ENCODE measurements at regions not wholly inside any gene's neighbourhood (a gene's known extent, or its start where the extent isn't known, plus 50 kb on each side); places are given as distances from the start of the nearest gene placed in this dataset.

DNA sequence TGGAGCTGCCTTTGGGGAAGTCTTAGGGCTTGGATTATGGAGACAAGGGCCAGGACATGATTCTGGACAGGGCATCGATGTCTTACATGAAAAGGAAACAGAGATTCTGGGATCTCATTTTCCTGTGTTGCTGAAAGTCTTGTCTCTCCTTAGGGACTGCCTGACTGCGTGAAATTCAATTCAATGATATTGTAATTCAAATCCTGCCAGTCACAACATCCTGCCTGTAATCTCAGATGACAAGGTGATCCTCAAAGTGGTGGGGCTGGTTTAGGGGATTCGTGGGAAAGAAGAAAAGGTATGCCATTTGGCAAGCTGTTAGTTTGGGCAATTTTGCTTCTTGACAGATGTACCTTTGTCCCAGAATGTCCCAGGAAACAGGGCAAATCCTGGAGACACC is 129.1 kb downstream of the KBTBD8 start:
- in situ Hi-C loops (cut with MboI; ENCODE audit: low pct_ligation_motif_present in 1 of 4, low pct_unique_long_range_greater_than_20kb in 1 of 4, low sequenced_read_pairs in 3 of 4) = no loop called here
- 58% methylated on average over 3 of the region's 3 CpGs; no CpG with 5 or more reads in 1 of the 2 donors for WGBS, 2 donors (ENCODE audit: low coverage in 1 of 2)

DNA sequence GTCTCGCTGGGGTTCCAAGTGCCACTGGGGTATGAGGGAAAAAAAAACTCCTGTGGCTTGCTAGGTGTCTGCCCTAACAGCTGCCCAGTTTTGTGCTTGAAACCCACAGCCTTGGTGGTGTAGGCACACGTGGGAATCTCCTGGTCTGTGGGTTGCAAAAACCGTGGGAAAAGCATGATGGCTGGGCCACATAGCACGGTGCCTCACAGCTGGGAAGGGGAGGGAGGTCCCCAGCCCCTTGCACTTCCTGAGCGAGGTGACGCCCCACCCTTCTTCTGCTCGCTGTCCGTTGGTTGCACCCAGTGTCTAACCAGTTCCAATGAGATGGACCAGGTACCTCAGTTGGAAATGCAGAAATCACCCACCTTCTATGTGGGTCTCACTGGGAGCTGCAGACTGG is 144.3 kb downstream of the KBTBD8 start:
- no peak overlapping the region for H3K27ac ChIP-seq
- intact Hi-C loops (cut with DNase I; ENCODE audit: low total_unique reads) = no loop called here
- no peaks in the 10 kb centered on the region for H3K27me3 ChIP-seq

More for the DNA sequence above, 129.1 kb downstream of the KBTBD8 start:
- Histone ChIP-seq H3K9me3 (peaks cover 0 to 6% of the 10 kb centered on the region in 2 donors), H3K4me1 (no peaks in the 10 kb centered on the region), H3K27me3 (no peaks in the 10 kb centered on the region), H3K4me3 (no peak overlapping the region), H3K27ac (no peak overlapping the region), H3K36me3 (no peaks in the 10 kb centered on the region)
- no peak for DNase-seq
- no peak for TF ChIP-seq POLR2AphosphoS5 (IDR thresholded peaks at IDR 0.05)
- TF ChIP-seq, protein P1, sequence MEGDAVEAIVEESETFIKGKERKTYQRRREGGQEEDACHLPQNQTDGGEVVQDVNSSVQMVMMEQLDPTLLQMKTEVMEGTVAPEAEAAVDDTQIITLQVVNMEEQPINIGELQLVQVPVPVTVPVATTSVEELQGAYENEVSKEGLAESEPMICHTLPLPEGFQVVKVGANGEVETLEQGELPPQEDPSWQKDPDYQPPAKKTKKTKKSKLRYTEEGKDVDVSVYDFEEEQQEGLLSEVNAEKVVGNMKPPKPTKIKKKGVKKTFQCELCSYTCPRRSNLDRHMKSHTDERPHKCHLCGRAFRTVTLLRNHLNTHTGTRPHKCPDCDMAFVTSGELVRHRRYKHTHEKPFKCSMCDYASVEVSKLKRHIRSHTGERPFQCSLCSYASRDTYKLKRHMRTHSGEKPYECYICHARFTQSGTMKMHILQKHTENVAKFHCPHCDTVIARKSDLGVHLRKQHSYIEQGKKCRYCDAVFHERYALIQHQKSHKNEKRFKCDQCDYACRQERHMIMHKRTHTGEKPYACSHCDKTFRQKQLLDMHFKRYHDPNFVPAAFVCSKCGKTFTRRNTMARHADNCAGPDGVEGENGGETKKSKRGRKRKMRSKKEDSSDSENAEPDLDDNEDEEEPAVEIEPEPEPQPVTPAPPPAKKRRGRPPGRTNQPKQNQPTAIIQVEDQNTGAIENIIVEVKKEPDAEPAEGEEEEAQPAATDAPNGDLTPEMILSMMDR (IDR thresholded peaks at IDR 0.05) = no peak
- TF ChIP-seq EP300 (IDR thresholded peaks at IDR 0.05; ENCODE audit: low read depth) = no peak
- TF ChIP-seq POLR2A (IDR thresholded peaks at IDR 0.05) = no peak
- intact Hi-C loops (cut with DNase I; ENCODE audit: low total_unique reads) = no loop called here

DNA sequence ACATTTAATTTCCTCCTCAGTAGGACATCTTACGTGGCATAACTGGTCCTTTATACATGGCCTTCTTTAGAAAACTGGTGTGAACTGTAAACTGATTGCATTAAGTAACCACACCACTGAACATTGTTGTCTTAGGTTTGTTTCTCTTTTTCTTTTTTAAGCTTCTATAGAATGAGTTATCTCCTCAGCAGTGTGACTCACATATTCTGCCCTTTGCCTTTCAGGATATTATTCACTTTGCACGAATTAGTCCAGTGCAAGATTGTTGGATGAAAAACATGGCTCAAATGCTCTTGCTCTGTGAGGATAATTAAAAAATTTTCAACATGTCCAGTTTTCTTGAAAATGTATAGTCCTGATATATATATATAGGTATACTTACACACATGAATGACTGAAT is 147.6 kb downstream of the KBTBD8 start:
- in situ Hi-C loops (cut with MboI; ENCODE audit: low pct_ligation_motif_present in 1 of 4, low pct_unique_long_range_greater_than_20kb in 1 of 4, low sequenced_read_pairs in 3 of 4) = no loop called here
- no peaks in the 10 kb centered on the region for H3K27me3 ChIP-seq
- no peaks in the 10 kb centered on the region for H3K9me3 ChIP-seq
- intact Hi-C loops (cut with DNase I; ENCODE audit: low total_unique reads) = no loop called here
- WGBS, 2 donors (ENCODE audit: low coverage in 1 of 2) = 74 to 83% methylated on average over 2 of the region's 2 CpGs
- DNase-seq = no peak
- H3K4me1 ChIP-seq = no peaks in the 10 kb centered on the region
- no peak overlapping the region for H3K4me3 ChIP-seq
- no peak overlapping the region for H3K27ac ChIP-seq
- TF ChIP-seq POLR2A (IDR thresholded peaks at IDR 0.05) (no peak), EP300 (IDR thresholded peaks at IDR 0.05; ENCODE audit: low read depth) (no peak)
- no peaks in the 10 kb centered on the region for H3K36me3 ChIP-seq

More for the DNA sequence above, 144.3 kb downstream of the KBTBD8 start:
- in situ Hi-C loops (cut with MboI; ENCODE audit: low pct_ligation_motif_present in 1 of 4, low pct_unique_long_range_greater_than_20kb in 1 of 4, low sequenced_read_pairs in 3 of 4) = no loop called here
- Histone ChIP-seq H3K9me3 (no peaks in the 10 kb centered on the region), H3K4me3 (no peak overlapping the region), H3K36me3 (no peaks in the 10 kb centered on the region), H3K4me1 (no peaks in the 10 kb centered on the region)
- 80 to 100% methylated on average over 1 to 8 of the region's 8 CpGs for WGBS, 2 donors (ENCODE audit: low coverage in 1 of 2)
- TF ChIP-seq EP300 (IDR thresholded peaks at IDR 0.05; ENCODE audit: low read depth) = no peak
- no peak for TF ChIP-seq POLR2AphosphoS5 (IDR thresholded peaks at IDR 0.05)
- TF ChIP-seq, protein P1 (IDR thresholded peaks at IDR 0.05) = no peak
- TF ChIP-seq POLR2A (IDR thresholded peaks at IDR 0.05) = no peak
- DNase-seq = no peak

- Histone ChIP-seq H3K27ac (no peak overlapping the region), H3K4me3 (no peak overlapping the region), H3K36me3 (no peaks in the 10 kb centered on the region), H3K27me3 (no peaks in the 10 kb centered on the region), H3K9me3 (no peaks in the 10 kb centered on the region), H3K4me1 (no peaks in the 10 kb centered on the region)
- TF ChIP-seq POLR2AphosphoS5 (IDR thresholded peaks at IDR 0.05) = no peak
- TF ChIP-seq EP300 (IDR thresholded peaks at IDR 0.05; ENCODE audit: low read depth) = no peak
- no peak for TF ChIP-seq POLR2A (IDR thresholded peaks at IDR 0.05)
- TF ChIP-seq, protein P1 (IDR thresholded peaks at IDR 0.05) = no peak
- WGBS, 2 donors (ENCODE audit: low coverage in 1 of 2) = 76% methylated on average over 8 of the region's 8 CpGs; no CpG with 5 or more reads in 1 of the 2 donors
- intact Hi-C loops (cut with DNase I; ENCODE audit: low total_unique reads) = no loop called here
- in situ Hi-C loops (cut with MboI; ENCODE audit: low pct_ligation_motif_present in 1 of 4, low pct_unique_long_range_greater_than_20kb in 1 of 4, low sequenced_read_pairs in 3 of 4) = no loop called here
- no peak for DNase-seq
Observed at GRCh38 chr3:67154429-67154828, 156.3 kb downstream of the KBTBD8 start.

GRCh38 chr3:67167481-67167880 is 169.4 kb downstream of the KBTBD8 start:
- intact Hi-C loops (cut with DNase I; ENCODE audit: low total_unique reads) = no loop called here
- Histone ChIP-seq H3K27me3 (no peaks in the 10 kb centered on the region), H3K4me3 (no peak overlapping the region), H3K27ac (no peak overlapping the region), H3K9me3 (no peaks in the 10 kb centered on the region), H3K36me3 (no peaks in the 10 kb centered on the region), H3K4me1 (no peaks in the 10 kb centered on the region)
- in situ Hi-C loops (cut with MboI; ENCODE audit: low pct_ligation_motif_present in 1 of 4, low pct_unique_long_range_greater_than_20kb in 1 of 4, low sequenced_read_pairs in 3 of 4) = no loop called here
- TF ChIP-seq POLR2AphosphoS5 (IDR thresholded peaks at IDR 0.05) (no peak), POLR2A (IDR thresholded peaks at IDR 0.05) (no peak), EP300 (IDR thresholded peaks at IDR 0.05; ENCODE audit: low read depth) (no peak)
- TF ChIP-seq, protein P1 (IDR thresholded peaks at IDR 0.05) = no peak
- 61 to 65% methylated on average over 3 of the region's 3 CpGs for WGBS, 2 donors (ENCODE audit: low coverage in 1 of 2)
- no peak for DNase-seq

Measured in transverse colon (tissue), 4 donors.